ES-I3 (cell line): ENCODE measurements at regions not wholly inside any gene's neighbourhood (a gene's known extent, or its start where the extent isn't known, plus 50 kb on each side); places are given as distances from the start of the nearest gene placed in this dataset.
"Not testable (repeated sequence)": the region's sequence is repeated elsewhere in the genome, so short reads cannot be mapped to it uniquely, and the experiment has no call there.

Experiments used
- H3K36me3 ChIP-seq: 2 replicates; pipeline ENCODE4 v1.6.1; 2013; ENCODE audit warnings: mild to moderate bottlenecking, low read length, control low read depth, moderate library complexity; ENCODE audit not compliant: insufficient read depth
- H3K4me1 ChIP-seq: 2 replicates; pipeline ENCODE4 v1.6.1; 2013; ENCODE audit warnings: mild to moderate bottlenecking, control low read depth, low read length; ENCODE audit not compliant: insufficient read depth
- H3K9ac ChIP-seq: 2 replicates; pipeline ENCODE4 v1.6.1; 2013; ENCODE audit warnings: low read depth, mild to moderate bottlenecking, low read length, moderate library complexity
- H3K9me3 ChIP-seq: 2 replicates; pipeline ENCODE4 v1.6.1; 2013; ENCODE audit warnings: mild to moderate bottlenecking, low read length, moderate library complexity; ENCODE audit not compliant: control insufficient read depth, insufficient read depth

- H3K9me3 ChIP-seq = no peaks in the 10 kb centered on the region
- no peak overlapping the region for H3K9ac ChIP-seq
- no peaks in the 10 kb centered on the region for H3K36me3 ChIP-seq
- no peaks in the 10 kb centered on the region for H3K4me1 ChIP-seq
Measured at GRCh38 chr10:90111671-90112070, 410.3 kb downstream of the KIF20B start.

DNA sequence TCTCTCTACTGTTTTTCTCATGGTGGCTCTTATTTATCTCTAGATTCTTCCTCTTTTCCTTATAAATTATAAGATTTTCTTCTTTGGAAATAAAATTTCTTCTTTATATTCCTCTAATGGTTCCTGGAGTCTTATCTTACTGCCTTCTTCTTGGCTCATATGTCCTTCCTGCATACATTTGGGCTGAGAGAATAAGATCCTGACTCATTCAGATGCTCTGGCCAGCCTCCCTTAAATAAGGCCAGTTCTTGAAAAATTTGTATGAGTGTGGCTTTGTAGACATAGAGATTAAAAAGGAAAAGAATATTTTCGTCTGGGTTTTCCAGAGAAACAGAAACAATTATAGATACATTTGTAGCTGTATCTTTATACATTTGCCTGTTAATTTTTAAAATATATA is 411.3 kb downstream of the KIF20B start:
- H3K36me3 ChIP-seq = no peaks in the 10 kb centered on the region
- H3K9ac ChIP-seq = no peak overlapping the region
- no peaks in the 10 kb centered on the region for H3K4me1 ChIP-seq
- no peaks in the 10 kb centered on the region for H3K9me3 ChIP-seq

GRCh38 chr10:90118567-90118966 is 417.2 kb downstream of the KIF20B start:
- H3K4me1 ChIP-seq = not testable (repeated sequence)

DNA sequence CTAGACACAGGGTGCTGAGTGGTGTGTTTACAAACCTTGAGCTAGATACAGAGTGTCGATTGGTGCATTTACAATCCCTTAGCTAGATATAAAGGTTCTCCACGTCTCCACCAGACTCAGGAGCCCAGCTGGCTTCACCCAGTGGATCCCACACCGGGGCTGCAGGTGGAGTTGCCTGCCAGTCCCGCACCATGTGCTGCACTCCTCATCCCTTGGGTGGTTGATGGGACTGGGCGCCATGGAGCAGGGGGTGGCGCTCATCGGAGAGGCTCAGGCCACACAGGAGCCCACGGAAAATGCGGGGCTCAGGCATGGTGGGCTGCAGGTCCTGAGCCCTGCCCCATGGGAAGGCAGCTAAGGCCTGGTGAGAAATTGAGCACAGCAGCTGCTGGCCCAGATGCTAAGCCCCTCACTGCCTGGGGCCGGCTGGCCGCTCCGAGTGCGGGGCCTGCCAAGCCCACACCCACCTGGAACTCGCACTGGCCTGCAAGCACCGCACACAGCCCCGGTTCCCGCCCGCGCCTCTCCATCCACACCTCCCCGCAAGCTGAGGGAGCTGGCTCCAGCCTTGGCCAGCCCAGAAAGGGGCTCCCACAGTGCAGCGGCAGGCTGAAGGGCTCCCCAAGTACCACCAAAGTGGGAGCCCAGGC is 418.4 kb downstream of the KIF20B start:
- not testable (repeated sequence) for H3K36me3 ChIP-seq, H3K9me3 ChIP-seq, H3K4me1 ChIP-seq

More at GRCh38 chr10:90118567-90118966, 417.2 kb downstream of the KIF20B start:
- H3K9ac ChIP-seq, H3K9me3 ChIP-seq, H3K36me3 ChIP-seq: not testable (repeated sequence)

DNA sequence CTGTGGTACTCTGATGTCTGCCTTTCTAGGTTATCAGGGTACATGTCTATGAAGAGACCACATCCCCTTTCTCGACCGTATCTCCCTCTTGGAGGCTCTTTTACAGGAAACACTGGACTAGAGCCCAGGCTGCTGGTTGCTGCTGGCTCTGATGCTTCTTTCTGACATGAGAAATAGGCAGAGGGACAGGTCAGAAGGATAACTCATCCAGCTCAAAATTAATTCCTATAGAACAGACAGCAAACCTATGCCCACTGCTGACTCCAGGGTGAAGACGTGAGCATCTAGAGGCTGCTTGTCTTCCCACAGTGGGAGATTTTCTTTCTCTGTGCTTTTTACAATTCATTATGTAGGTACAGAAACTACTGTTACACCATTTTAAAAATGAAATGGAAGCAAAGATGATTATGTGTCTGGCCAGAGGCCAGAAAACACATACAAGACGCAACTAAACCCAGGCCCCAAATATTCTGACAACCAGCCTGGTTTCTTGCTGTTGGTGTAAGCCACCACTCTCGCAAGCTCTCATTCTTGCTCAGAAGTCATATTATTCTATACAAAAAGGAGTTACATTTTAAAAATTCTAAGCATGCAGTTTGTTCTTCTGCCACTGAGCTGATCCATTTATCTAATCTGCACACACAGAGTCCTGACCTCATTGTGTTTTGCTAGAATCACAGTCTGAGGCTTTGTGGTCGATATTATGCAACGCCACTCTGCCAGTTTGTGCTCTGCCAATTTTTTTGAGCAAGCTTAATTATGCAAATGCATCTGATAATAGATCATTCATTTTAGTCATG is 424.3 kb downstream of the KIF20B start:
- Histone ChIP-seq H3K36me3 (no peaks in the 10 kb centered on the region), H3K9ac (no peak overlapping the region), H3K4me1 (no peaks in the 10 kb centered on the region), H3K9me3 (peaks cover 3% of the 10 kb centered on the region; the same call in 1 of the 2 replicates)

More for the DNA sequence above, 418.4 kb downstream of the KIF20B start:
- H3K9ac ChIP-seq = not testable (repeated sequence)

DNA sequence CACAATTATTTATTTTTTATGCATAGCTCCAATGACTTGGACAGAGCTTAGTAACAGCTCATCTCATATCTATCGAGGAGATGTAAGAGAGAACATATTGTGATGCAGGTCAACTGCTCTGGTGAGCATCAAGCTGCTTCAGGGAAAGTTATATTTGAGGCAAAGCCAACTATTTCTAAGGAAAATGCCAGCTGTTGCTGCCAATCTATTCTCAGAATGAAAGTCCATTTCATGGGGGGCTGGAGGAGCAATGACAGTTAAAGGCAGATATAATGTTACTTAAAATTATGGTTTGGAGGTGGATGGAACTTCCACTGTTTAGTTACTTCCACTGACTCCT is 424.8 kb downstream of the KIF20B start:
- Histone ChIP-seq H3K9me3 (no peaks in the 10 kb centered on the region; the same call in 1 of the 2 replicates), H3K4me1 (no peaks in the 10 kb centered on the region), H3K9ac (no peak overlapping the region), H3K36me3 (no peaks in the 10 kb centered on the region)

- H3K36me3 ChIP-seq = no peaks in the 10 kb centered on the region
- H3K9ac ChIP-seq = no peak overlapping the region
- H3K4me1 ChIP-seq = no peaks in the 10 kb centered on the region
- peaks cover 6% of the 10 kb centered on the region for H3K9me3 ChIP-seq
Measured at GRCh38 chr10:90130321-90131086, 429.1 kb downstream of the KIF20B start.

DNA sequence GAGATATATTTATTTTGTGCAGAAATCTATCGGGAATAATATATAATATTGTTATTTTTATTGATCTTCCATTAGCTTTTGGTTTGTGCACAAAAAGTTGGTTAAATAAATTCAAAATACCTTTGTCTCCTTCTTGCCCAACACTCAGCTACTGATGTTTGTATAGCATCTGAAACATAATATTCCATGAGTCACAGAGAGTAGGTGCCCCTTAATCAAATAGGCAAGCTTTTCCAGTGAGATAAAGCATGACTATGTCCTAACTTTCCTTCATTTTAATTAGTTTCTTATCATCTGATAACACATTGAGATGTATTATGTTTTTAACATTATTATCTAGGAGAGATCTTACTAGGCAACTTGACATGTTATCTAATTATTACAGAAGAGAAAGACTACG is 432.2 kb downstream of the KIF20B start:
- peaks cover 27% of the 10 kb centered on the region for H3K9me3 ChIP-seq
- no peaks in the 10 kb centered on the region for H3K4me1 ChIP-seq
- 0 out of 2 replicates have a peak, but pooled peaks cover 2% of the 10 kb centered on the region for H3K36me3 ChIP-seq
- no peak overlapping the region for H3K9ac ChIP-seq

GRCh38 chr10:90136731-90137316 is 435.4 kb downstream of the KIF20B start:
- H3K9me3 ChIP-seq = peaks cover 27% of the 10 kb centered on the region
- 0 out of 2 replicates have a peak, but pooled peaks cover 2% of the 10 kb centered on the region for H3K36me3 ChIP-seq
- H3K4me1 ChIP-seq = no peaks in the 10 kb centered on the region
- H3K9ac ChIP-seq = no peak overlapping the region

- Histone ChIP-seq H3K9ac (no peak overlapping the region), H3K36me3 (0 out of 2 replicates have a peak, but pooled peaks cover 2% of the 10 kb centered on the region), H3K4me1 (no peaks in the 10 kb centered on the region), H3K9me3 (peaks cover 22% of the 10 kb centered on the region)
Measured at GRCh38 chr10:90138844-90139243, 437.5 kb downstream of the KIF20B start.

GRCh38 chr10:90141791-90142190 is 440.4 kb downstream of the KIF20B start:
- Histone ChIP-seq H3K36me3 (0 out of 2 replicates have a peak, but pooled peaks cover 2% of the 10 kb centered on the region), H3K4me1 (no peaks in the 10 kb centered on the region), H3K9ac (no peak overlapping the region), H3K9me3 (peaks cover 10% of the 10 kb centered on the region)

GRCh38 chr10:90143937-90144336 is 442.5 kb downstream of the KIF20B start:
- Histone ChIP-seq H3K4me1 (no peaks in the 10 kb centered on the region), H3K9me3 (no peaks in the 10 kb centered on the region), H3K36me3 (no peaks in the 10 kb centered on the region), H3K9ac (no peak overlapping the region)

DNA sequence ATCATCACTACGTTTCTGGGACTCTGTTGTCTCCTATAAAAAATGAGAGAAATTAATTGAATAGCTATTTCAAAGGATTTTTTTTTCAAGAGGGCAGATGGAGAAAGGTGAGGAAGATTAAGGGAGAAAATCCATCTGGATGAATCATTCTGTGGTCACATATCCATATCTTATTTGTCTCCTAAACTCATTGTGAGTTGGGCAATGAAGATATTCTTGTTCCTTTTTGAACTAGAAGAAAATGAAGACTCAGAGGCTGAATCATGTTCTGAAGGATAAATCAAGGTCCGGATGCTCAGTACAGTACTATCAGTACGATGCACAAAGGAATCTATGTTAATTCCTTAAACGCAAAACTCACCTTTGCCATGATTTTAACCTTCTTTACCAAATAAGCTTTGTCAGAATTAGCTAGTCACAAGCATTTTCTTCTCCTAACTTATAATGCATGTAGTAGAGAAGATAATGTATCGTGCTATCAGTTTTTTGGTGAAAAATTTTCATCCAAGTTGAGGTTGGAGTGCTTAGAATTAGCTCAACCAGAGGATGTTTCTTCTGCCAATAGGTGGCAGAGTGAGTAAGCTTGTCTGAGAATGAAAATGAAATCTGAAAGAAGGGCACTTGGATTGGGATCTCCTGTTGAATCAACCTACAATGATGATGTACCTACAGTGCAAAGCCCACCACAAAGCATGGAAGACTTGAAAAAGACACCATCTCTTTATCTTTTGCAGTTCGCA is 446.9 kb downstream of the KIF20B start:
- Histone ChIP-seq H3K9ac (no peak overlapping the region), H3K36me3 (no peaks in the 10 kb centered on the region), H3K4me1 (no peaks in the 10 kb centered on the region), H3K9me3 (no peaks in the 10 kb centered on the region)

DNA sequence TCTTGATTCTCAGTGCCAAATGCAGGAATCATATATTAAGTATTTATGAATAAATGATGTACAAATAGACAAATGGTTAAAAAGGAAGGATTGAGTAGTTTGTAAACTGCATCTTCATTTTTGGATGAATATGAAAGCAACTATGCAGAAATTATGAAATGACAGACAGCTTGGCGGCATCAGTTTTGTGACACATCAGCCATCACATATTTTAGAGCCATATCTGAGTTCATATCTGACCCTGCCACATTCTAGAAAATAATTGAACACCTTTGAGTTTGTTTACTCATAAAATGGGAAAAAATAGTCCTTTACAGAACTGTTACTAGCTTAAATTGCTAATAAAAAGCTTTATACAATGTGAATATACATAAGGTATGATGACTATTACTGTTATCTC is 448.2 kb downstream of the KIF20B start:
- Histone ChIP-seq H3K9me3 (no peaks in the 10 kb centered on the region), H3K4me1 (no peaks in the 10 kb centered on the region), H3K36me3 (no peaks in the 10 kb centered on the region), H3K9ac (no peak overlapping the region)
